Lower leg skin (tissue), 3 donors: ENCODE measurements at regions not wholly inside any gene's neighbourhood (a gene's known extent, or its start where the extent isn't known, plus 50 kb on each side); places are given as distances from the start of the nearest gene placed in this dataset.

Experiments used
- POLR2A ChIP-seq, 2 donors: fragments of 450-650 bp; IDR thresholded peaks; one replicate each; pipeline ENCODE4 v1.6.1; 2016 to 2017; ENCODE audit warnings: antibody characterized with exemption in 2 of 2, mild to moderate bottlenecking in 1 of 2, moderate library complexity in 1 of 2
- TF ChIP-seq, protein P1 (sequence below), 3 donors: fragments of 450-650 bp; IDR thresholded peaks; one replicate each; pipeline ENCODE4 v1.5.1; 2016; ENCODE audit warnings: antibody characterized with exemption in 3 of 3, mild to moderate bottlenecking in 3 of 3, moderate library complexity in 2 of 3

GRCh38 chr4:20623939-20624338 is 76.3 kb upstream of the PACRGL start:
- TF ChIP-seq, protein P1, sequence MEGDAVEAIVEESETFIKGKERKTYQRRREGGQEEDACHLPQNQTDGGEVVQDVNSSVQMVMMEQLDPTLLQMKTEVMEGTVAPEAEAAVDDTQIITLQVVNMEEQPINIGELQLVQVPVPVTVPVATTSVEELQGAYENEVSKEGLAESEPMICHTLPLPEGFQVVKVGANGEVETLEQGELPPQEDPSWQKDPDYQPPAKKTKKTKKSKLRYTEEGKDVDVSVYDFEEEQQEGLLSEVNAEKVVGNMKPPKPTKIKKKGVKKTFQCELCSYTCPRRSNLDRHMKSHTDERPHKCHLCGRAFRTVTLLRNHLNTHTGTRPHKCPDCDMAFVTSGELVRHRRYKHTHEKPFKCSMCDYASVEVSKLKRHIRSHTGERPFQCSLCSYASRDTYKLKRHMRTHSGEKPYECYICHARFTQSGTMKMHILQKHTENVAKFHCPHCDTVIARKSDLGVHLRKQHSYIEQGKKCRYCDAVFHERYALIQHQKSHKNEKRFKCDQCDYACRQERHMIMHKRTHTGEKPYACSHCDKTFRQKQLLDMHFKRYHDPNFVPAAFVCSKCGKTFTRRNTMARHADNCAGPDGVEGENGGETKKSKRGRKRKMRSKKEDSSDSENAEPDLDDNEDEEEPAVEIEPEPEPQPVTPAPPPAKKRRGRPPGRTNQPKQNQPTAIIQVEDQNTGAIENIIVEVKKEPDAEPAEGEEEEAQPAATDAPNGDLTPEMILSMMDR (IDR thresholded peaks at IDR 0.05) = no peak
- TF ChIP-seq POLR2A (IDR thresholded peaks at IDR 0.05) = no peak
